AG09309 (cell line): ENCODE measurements at regions not wholly inside any gene's neighbourhood (a gene's known extent, or its start where the extent isn't known, plus 50 kb on each side); places are given as distances from the start of the nearest gene placed in this dataset.

Source experiments
- DNase-seq: peaks from one replicate; pipeline ENCODE4 v3.0.0-alpha.2; 2010; ENCODE audit warnings: low read depth
- H3K4me3 ChIP-seq: 2 replicates; pipeline ENCODE4 v1.5.1; 2011; ENCODE audit warnings: mild to moderate bottlenecking, low read depth, low read length, moderate library complexity; ENCODE audit not compliant: control insufficient read depth
- TF ChIP-seq, protein P1 (sequence below): IDR thresholded peaks from 2 replicates; pipeline ENCODE4 v1.5.1; 2011; ENCODE audit warnings: mild to moderate bottlenecking, low read depth, low read length, inconsistent platforms; ENCODE audit not compliant: insufficient read depth, control insufficient read depth; ENCODE audit errors: missing control alignments

- TF ChIP-seq, protein P1, sequence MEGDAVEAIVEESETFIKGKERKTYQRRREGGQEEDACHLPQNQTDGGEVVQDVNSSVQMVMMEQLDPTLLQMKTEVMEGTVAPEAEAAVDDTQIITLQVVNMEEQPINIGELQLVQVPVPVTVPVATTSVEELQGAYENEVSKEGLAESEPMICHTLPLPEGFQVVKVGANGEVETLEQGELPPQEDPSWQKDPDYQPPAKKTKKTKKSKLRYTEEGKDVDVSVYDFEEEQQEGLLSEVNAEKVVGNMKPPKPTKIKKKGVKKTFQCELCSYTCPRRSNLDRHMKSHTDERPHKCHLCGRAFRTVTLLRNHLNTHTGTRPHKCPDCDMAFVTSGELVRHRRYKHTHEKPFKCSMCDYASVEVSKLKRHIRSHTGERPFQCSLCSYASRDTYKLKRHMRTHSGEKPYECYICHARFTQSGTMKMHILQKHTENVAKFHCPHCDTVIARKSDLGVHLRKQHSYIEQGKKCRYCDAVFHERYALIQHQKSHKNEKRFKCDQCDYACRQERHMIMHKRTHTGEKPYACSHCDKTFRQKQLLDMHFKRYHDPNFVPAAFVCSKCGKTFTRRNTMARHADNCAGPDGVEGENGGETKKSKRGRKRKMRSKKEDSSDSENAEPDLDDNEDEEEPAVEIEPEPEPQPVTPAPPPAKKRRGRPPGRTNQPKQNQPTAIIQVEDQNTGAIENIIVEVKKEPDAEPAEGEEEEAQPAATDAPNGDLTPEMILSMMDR: no peak
- no peak overlapping the region for H3K4me3 ChIP-seq
- DNase-seq: no peak
Measured at GRCh38 chr13:22235285-22235949, 564.5 kb downstream of the FGF9 start.

GRCh38 chr13:22235950-22236290, 565.0 kb downstream of the FGF9 start:
- H3K4me3 ChIP-seq: no peak overlapping the region
- TF ChIP-seq, protein P1: no peak
- DNase-seq: no peak

DNA sequence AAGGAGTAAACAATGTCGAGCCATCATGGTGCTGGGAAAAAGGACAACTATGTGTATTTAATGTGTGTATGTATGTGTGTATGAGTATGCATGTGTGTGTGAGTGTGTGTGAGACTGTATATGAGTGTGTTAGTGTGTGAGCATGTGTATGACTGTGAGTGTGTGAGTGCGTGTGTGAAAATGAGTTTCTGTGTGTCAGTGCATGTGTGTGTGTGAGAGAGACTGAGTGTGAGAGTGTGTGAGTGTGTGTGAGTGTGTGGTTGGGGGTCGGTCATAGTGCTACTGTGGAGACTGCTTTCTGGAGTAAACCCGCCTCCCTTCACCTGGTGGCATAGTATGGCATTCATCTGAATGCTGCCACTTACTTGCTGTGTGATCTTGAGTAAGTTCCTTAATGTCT, 567.4 kb downstream of the FGF9 start:
- no peak overlapping the region for H3K4me3 ChIP-seq
- TF ChIP-seq, protein P1: no peak
- no peak for DNase-seq

DNA sequence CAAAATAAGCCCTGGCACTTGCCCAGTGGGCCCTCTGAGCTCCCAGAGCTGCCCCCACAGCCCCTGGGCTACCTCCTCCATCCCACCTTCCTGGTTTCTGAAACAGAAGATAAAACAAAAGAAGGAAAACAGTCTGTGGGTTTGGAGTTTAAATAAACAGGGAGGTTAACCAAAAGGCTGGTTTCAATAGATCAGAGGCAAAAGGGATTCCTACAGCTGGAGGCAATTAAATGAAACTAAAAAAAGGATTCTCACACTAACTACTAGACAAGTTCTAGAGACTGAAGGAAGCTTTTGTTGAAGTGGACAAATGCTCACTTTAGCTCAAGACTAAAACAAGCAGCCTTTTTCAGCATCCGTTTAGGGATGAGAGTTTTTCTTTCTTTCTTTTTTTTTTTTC, 569.8 kb downstream of the FGF9 start:
- H3K4me3 ChIP-seq: no peak overlapping the region
- TF ChIP-seq, protein P1: no peak
- no peak for DNase-seq

DNA sequence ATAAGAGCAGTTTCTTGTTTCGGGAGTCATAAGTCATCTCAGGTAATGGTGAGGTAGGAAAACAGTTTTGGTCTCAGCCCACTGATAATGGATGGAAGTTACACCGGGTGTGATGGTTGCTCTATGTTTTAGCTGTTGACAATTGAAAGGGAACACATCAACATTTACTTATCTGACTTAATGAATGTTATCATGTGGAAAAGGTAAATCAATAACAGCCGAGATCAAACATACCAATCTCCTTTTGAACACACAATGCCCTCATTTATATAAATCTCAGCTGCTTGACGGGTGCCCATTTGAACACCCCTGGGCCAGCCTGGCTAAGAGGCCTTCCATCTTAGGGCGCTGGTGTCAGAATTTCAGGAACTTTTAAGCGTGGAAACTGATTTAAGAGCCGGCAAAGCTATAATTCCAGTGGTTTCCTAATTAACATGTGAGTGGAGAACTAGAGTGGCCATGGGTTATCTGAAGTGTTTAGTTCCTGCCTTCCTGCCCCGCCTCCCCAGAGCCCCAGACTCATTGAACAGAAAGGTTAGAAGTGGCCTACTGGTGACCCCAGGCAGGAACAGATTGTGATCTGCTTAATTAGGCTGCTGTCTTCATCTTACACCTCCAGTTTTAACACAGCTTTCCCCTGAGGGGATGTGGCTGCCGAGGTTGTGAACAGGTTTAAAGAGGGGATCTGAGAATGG, 572.7 kb downstream of the FGF9 start:
- DNase-seq: no peak
- TF ChIP-seq, protein P1: no peak
- no peak overlapping the region for H3K4me3 ChIP-seq

DNA sequence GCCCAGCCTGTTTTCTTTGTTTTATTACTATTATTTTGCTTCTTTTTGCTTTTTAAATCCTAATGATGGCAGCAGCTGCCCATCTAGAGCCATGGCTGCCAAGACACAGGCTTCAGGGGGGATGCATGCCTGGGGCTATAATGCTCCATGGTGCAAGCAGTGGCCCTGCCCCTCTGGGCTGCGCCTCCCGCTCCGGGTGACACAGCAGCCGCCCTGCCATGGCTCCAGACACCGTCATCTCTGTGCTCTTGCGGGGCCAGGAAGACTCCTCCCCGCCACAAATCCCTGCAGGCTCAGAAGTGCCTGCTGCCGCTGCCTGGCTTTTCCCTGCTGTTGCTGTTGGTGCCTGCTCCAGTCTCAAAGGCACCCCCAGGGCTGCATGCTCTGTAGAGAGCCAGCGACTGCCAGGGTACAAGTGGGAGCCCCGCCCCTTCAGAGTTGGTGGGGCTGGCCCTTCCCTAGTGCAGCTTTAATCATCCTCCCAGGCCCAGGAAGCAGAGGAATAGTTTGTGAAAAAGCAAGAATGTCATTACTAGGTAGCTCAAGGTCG, 581.5 kb downstream of the FGF9 start:
- TF ChIP-seq, protein P1: no peak
- no peak overlapping the region for H3K4me3 ChIP-seq

More for the DNA sequence above, 581.5 kb downstream of the FGF9 start:
- DNase-seq: no peak
